ENCODE measurements at regions not wholly inside any gene's neighbourhood (a gene's known extent, or its start where the extent isn't known, plus 50 kb on each side); places are given as distances from the start of the nearest gene placed in this dataset.

DNA sequence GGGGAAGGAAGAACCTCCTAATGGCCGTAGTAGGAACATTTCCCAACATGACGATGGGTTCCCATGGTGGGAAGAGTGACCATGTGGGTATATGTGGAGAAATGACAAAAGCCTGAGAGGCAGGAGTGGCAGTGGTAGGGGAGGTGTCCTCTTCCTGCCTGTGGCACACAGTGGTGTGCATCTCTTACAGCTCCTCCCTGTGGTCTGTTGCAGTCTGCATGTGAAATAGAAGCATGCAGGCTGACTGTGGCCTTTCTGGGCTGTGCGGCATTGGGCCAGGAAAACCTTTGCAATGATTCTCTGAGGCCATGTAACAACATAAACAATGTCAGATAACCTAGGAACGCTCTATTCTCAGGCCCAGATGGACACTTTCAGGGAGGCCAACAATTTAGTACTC lies 84.0 kb downstream of the LACC1 start:
- TF ChIP-seq POLR2A (IDR thresholded peaks at IDR 0.05; ENCODE audit: low read depth, low read length) (no peak), POLR2AphosphoS5 (IDR thresholded peaks at IDR 0.05; ENCODE audit: low read depth, low read length) (no peak)

Data from GM12892 (cell line).